COLO668 (cell line): ENCODE measurements at regions not wholly inside any gene's neighbourhood (a gene's known extent, or its start where the extent isn't known, plus 50 kb on each side); places are given as distances from the start of the nearest gene placed in this dataset.

Source experiments
- DNase-seq: peaks from one replicate; lab custom pipeline; 2025; ENCODE audit not compliant: unreplicated experiment; lab: John Stamatoyannopoulos, UW

DNA sequence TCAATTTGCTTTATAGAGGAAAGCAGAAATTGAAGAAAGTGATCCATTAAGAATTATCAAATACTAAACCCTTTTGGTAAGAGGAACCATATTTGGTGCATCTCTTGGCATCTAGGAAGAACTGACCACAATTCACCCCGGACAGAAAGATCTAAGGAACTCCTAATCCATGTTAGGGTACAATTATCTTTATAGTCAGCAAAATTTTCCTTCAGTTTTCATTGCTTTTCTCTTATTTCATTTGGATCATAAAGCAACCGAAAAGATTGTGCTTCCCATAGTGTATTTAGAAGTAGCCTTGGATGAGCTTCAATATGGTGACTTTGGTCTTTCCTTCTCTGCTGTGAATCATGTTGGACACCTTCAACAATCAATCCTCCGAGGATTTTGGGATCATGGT, 50.1 kb upstream of the IGFBP5 start:
- no peak for DNase-seq
